NCI-H1694 (cell line): ENCODE measurements at regions not wholly inside any gene's neighbourhood (a gene's known extent, or its start where the extent isn't known, plus 50 kb on each side); places are given as distances from the start of the nearest gene placed in this dataset.

Experiments
- DNase-seq: peaks from one replicate; lab custom pipeline; 2025; lab: John Stamatoyannopoulos, UW

DNA sequence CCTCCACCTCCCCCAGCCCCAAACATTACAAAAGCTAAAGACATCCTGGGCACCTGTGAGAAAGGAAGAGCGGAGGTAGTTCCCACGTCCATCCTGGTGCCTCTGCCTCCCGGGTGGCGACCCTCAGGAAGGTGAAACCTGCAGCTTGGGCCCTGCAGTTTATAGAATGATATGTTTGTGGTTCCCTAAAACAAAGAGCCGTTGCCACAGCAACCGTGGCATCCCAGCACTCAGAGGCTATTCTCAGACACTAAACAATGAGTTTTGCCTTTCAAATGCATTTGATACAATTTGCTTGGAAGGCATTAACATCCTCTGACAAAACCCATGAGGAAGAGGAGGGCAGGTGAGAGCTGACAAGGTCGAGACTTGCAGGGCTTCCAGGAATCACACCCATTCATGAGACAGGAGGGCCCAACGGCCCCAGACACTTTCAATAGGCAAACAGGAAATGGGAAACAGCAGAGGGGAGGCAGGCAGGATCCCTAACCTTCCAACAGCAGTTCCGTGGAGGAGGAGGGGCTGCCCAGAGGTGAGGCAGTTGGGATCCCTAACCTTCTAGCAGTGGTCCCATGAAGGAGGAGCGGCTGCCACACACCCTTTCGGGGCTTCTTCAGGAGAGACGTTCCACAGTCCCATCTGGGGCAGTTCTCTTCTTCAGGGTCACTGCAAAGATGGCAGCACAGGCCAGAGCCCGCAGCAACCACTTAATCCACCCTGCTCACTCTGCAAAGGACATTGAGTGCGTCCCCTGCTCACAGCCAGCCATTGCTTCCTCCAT lies 379.2 kb downstream of the SHANK2 start:
- DNase-seq: no peak

- DNase-seq: no peak
Measured at GRCh38 chr11:70873736-70874412, 378.5 kb downstream of the SHANK2 start.

DNA sequence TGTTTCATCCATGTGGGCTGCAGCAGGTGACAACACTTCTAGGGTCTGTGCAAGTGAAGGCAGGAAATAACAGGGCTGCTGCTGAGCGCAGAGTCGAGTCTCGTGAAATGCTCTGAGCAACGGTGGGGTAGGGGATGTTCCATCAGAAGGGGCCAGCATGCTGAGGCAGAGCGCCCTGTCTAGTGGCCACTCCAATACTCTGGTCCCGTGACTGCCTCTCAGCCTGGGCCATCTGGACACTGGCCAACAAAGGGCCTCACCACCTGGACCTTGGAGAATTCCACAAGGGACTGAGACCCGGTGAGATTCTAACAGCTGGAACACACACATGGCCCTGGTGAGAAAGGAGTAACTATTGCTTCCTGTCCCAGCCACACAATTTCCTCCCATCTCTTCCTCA lies 375.7 kb downstream of the SHANK2 start:
- DNase-seq: no peak

GRCh38 chr11:70877151-70877550 lies 375.2 kb downstream of the SHANK2 start:
- no peak for DNase-seq

DNA sequence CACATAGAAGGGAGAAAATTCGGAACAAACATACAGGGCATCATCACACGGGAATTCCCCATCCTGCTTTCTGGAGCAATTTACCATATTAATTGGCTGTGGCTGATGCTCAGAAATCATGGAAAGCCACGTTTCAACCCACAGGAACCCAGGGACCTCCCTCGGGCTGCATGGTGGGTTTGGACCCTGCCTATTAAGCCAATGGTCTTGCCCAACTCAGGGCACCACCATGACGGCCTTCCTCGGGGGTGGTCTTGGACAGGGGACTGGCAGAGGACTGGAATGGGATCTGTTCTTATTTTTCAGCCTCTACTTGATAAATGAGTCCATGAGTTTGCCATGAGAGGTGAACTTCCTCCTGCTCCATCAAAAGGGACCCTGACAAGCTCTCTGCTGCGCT lies 374.0 kb downstream of the SHANK2 start:
- no peak for DNase-seq

GRCh38 chr11:70879601-70880285 lies 372.6 kb downstream of the SHANK2 start:
- DNase-seq: no peak

- DNase-seq: no peak
Measured at GRCh38 chr11:70880416-70880815, 372.0 kb downstream of the SHANK2 start.

GRCh38 chr11:70881948-70882715 lies 370.2 kb downstream of the SHANK2 start:
- no peak for DNase-seq

DNA sequence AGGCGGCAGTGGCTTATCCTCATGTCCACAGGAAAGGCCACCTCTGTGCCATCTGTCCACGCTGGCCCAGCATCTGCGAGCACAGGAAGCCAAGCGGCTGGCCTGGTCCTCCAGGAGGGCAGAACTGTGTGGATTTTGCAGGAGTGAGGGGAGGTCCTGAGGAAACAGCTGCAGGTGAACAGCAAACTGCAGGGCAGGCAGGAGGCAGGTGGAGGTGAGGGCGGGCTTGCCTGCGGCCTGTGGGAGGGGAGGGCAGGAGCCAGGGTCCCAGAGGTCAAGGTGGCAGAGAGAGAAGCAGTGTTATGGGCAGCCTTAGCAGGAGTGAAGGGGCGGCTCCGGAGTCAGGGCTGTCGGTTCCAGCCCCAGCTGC lies 369.7 kb downstream of the SHANK2 start:
- no peak for DNase-seq

DNA sequence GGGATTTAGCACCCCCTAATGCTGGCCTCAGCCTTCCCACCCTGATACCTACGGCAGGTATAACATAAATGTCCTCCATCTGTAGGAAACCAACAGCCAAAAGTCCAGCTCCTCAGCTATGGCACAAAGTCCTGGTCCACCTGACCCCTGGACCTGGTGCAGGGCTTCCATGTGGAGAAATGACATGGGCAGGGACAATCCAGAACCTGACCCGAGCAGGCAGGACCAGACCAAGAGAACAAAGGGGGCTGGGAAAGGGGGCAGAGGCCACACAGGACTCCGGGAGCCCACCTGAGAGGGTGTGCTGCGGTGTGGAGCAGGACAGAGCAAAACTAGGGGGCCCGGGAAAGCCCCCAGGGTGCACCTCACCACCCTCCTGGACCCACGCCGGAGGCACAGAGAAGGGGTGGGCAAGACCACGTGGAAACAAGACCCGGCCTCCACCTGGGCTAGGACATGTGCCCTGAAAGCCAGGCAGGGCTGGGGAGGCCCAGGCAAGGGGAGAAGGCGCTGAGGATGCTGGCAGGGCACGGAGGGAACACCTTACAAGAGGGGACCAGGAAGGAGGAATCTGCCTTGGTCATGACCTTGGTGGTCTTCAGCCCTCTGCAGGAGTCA lies 368.9 kb downstream of the SHANK2 start:
- DNase-seq: no peak

GRCh38 chr11:70883973-70884623 lies 368.3 kb downstream of the SHANK2 start:
- no peak for DNase-seq

DNA sequence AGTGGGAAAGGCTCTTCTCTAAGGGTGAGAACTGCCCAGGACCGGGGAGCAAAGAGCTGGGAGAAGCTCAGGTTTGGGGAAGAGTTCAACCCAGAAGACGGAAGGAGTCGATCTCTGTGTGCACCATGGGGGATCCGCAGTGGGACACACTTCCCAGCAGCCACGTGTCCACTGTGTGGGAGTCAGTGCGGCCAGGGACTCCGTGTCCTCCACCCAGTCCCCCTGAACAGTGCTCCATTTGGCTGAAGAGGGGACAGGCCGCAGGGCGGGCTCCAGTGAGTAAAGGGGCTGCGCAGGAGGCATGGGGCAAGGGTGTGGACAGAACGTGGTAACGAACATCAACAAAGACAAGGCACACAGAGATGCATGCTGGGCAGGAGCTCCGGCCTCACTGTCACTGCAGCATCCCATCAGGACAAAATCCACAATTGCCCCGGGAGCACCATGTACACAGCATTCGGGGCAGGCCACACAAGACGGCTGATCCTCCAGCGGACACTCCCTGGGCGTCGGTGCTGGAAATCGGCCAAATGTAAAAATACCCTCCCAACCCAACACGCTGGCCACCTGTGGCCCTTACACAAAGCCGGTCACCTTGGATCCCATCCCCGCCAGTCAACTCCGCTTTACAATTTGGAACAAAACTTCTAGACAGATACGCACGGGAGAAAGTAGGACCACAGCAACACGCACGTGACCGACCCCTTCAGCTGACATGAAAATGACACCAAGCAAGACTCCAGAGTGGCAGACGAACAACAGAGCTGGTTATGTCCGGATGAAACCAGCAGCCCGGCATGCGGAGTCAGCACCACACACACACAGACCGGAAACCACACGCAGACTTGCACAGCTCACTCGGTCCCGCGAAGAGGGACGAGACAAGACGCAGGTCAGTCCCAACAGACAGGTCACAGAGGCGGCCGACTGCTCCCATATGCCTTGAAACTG lies 366.8 kb downstream of the SHANK2 start:
- DNase-seq: no peak

DNA sequence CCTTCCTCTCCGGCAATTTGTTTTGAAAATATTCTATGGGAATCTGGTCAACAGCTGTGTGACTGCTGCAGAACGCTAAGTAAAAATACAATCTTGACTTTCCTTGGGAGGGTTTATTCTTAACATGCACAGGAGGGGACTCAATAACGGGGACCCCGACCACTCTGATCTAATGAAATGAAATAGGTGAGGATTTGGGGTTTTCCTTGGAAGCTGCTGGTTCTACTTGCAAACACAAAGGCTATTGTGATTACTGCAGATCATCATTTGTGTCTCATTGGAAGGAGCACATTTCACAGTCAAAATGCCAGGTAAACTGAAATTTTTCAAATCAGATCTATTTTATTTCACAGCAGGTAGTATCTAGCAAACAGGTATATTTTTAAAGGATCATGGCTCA lies 366.1 kb downstream of the SHANK2 start:
- DNase-seq: no peak

GRCh38 chr11:70886676-70887541 lies 365.5 kb downstream of the SHANK2 start:
- no peak for DNase-seq

- no peak for DNase-seq
Measured at GRCh38 chr11:70887542-70887827, 364.9 kb downstream of the SHANK2 start.

DNA sequence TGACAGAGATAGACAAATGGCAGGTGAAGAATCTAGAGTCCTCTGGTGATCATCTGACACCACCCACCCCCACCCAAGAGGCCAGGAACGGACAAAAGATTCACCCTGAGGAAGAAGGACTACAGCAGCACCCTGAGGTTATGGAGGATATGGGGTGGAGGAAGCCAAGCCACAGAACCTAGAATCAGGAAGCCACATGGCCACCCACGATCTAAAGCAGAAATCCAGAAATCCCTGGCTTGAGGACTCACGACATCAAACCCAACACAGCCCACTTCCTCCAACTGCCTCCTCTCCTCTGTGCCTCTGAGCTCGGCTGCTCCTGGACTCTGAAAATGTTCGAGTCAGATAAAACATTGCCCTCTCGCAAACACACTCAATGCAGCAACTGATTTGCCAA lies 364.3 kb downstream of the SHANK2 start:
- no peak for DNase-seq

DNA sequence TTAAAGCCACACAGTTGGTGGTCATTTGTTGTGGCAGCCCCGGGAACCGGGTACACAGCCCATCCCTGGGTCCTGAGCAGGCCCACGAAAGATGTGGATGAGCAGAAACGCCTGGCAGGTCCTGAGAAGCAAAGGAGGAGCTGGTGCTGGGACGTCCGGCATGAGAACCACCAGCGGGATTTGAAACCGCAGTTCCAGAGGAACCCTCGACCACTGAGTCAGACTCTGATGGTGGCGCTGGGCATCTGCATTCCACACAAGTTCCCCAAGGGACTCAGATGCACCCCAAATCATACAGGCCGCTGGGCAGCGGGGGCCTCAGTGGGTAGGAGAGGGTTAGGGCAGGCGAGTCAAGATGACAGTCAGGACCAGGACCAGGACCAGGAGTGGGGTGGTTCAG lies 363.0 kb downstream of the SHANK2 start:
- no peak for DNase-seq

DNA sequence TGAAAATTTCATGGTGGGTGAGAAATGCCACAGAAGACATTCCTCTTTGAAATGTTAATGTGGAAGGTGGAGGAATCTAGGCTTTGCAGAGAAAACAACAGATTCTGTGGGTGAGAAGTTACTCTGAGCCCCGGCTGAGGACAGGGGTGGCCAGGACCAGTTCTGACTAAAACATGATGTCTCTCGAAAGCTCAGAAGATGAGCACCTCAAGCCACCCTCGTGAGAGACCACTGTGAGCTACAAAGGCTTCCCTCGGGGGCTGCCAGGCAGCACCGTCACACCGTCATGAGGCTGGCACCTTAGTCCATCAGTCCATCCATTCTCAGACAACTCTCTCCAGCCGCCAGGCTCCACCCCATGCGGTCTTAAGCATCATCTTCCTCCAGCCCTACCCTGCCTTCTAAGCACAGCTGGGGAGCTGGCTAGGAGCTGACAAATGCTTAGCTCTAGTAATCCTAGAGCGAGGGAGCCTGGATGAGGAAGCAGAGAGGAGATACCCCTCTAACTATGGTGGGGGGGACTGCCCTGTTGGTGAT lies 360.5 kb downstream of the SHANK2 start:
- no peak for DNase-seq

DNA sequence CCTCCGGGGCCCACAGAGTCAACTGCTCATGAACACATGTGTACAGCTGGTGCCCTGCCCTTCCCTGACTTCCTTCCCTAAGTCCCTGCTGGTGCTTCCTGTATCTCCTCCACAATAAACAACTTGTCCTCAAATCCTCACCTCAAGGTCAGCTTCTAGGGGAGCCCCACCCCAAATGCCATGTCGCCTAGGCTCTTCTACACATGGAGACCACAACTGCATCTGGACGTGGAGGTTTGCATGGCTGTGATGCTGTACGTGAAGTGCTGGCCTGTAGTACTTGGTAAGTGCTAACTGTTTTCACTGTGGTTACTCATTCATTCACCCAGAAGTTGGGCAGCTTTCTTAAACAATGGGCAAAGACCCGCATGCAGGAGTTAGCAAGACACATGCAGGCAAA lies 359.5 kb downstream of the SHANK2 start:
- no peak for DNase-seq
